ENCODE measurements at regions not wholly inside any gene's neighbourhood (a gene's known extent, or its start where the extent isn't known, plus 50 kb on each side); places are given as distances from the start of the nearest gene placed in this dataset.

- Histone ChIP-seq H2AFZ (ENCODE audit: insufficient read depth, low read depth, low read length, poor library complexity, severe bottlenecking) (no peak overlapping the region), H3K27ac (ENCODE audit: low read depth in 1 of 2, low read length in 2 of 2) (no peak overlapping the region), H3K36me3 (replicated peaks in 1 of 2; ENCODE audit: control insufficient read depth in 1 of 2, insufficient read depth in 2 of 2, low read length in 2 of 2) (no peaks in the 10 kb centered on the region), H4K20me1 (ENCODE audit: insufficient read depth, low read length) (no peaks in the 10 kb centered on the region), H3K4me2 (replicated peaks; ENCODE audit: extremely low read depth, low read length, poor library complexity, severe bottlenecking) (no peak overlapping the region), H3K4me1 (ENCODE audit: control insufficient read depth in 1 of 2, insufficient read depth in 2 of 2, low read length in 2 of 2) (no peaks in the 10 kb centered on the region), H3K9me3 (replicated peaks in 1 of 2; ENCODE audit: control insufficient read depth in 1 of 2, insufficient read depth in 1 of 2, low read length in 2 of 2) (no peaks in the 10 kb centered on the region), H3K4me3 (replicated peaks in 1 of 3; ENCODE audit: low read depth in 2 of 3, low read length in 3 of 3) (no peak overlapping the region), H3K79me2 (ENCODE audit: insufficient read depth, low read length) (no peaks in the 10 kb centered on the region), H3K27me3 (ENCODE audit: control insufficient read depth in 2 of 2, insufficient read depth in 2 of 2, low read length in 2 of 2) (peaks cover 0 to 17% of the 10 kb centered on the region in 2 donors), H3K9ac (ENCODE audit: insufficient read depth, low read length, poor library complexity, severe bottlenecking) (no peak overlapping the region)
- intact Hi-C loops (cut with micrococcal nuclease): no loop called here
- peaks cover 0 to 7% (median 3%) of the 10 kb centered on the region in 7 donors for H3K9me3 Mint-ChIP-seq
- no peak overlapping the region for H3K27ac Mint-ChIP-seq
- H3K4me3 Mint-ChIP-seq: no peak overlapping the region
- H3K27me3 Mint-ChIP-seq (ENCODE audit: low read depth in 3 of 3): peaks cover 20 to 42% (median 28%) of the 10 kb centered on the region in 3 donors
- no peak for TF ChIP-seq CTCF (IDR thresholded peaks at IDR 0.05)
- whole genome bisulfite sequencing (ENCODE audit: insufficient coverage): 83% methylated on average over 2 of the region's 4 CpGs
- H3K4me1 Mint-ChIP-seq: no peaks in the 10 kb centered on the region
- no peak for DNase-seq
- H3K36me3 Mint-ChIP-seq: no peaks in the 10 kb centered on the region
These were observed 63.5 kb upstream of the ADPGK start for GRCh38 chr15:72847033-72847432.

- H3K9me3 Mint-ChIP-seq: peaks cover 0 to 7% (median 3%) of the 10 kb centered on the region in 7 donors
- no peak for DNase-seq
- Histone ChIP-seq H4K20me1 (ENCODE audit: insufficient read depth, low read length) (no peaks in the 10 kb centered on the region), H3K27me3 (ENCODE audit: control insufficient read depth in 2 of 2, insufficient read depth in 2 of 2, low read length in 2 of 2) (peaks cover 0 to 17% of the 10 kb centered on the region in 2 donors), H3K4me3 (replicated peaks in 1 of 3; ENCODE audit: low read depth in 2 of 3, low read length in 3 of 3) (no peak overlapping the region), H3K4me2 (replicated peaks; ENCODE audit: extremely low read depth, low read length, poor library complexity, severe bottlenecking) (no peak overlapping the region), H2AFZ (ENCODE audit: insufficient read depth, low read depth, low read length, poor library complexity, severe bottlenecking) (no peak overlapping the region), H3K4me1 (ENCODE audit: control insufficient read depth in 1 of 2, insufficient read depth in 2 of 2, low read length in 2 of 2) (no peaks in the 10 kb centered on the region), H3K9ac (ENCODE audit: insufficient read depth, low read length, poor library complexity, severe bottlenecking) (no peak overlapping the region), H3K27ac (ENCODE audit: low read depth in 1 of 2, low read length in 2 of 2) (no peak overlapping the region), H3K36me3 (replicated peaks in 1 of 2; ENCODE audit: control insufficient read depth in 1 of 2, insufficient read depth in 2 of 2, low read length in 2 of 2) (no peaks in the 10 kb centered on the region), H3K79me2 (ENCODE audit: insufficient read depth, low read length) (no peaks in the 10 kb centered on the region), H3K9me3 (replicated peaks in 1 of 2; ENCODE audit: control insufficient read depth in 1 of 2, insufficient read depth in 1 of 2, low read length in 2 of 2) (no peaks in the 10 kb centered on the region)
- intact Hi-C loops (cut with micrococcal nuclease): no loop called here
- H3K4me3 Mint-ChIP-seq: peak overlapping the region in 1 of 2 donors; percentile 36
- no peak overlapping the region for H3K27ac Mint-ChIP-seq
- no peaks in the 10 kb centered on the region for H3K4me1 Mint-ChIP-seq
- H3K36me3 Mint-ChIP-seq: no peaks in the 10 kb centered on the region
- peaks cover 20 to 46% (median 28%) of the 10 kb centered on the region in 3 donors for H3K27me3 Mint-ChIP-seq (ENCODE audit: low read depth in 3 of 3)
- TF ChIP-seq CTCF (IDR thresholded peaks at IDR 0.05): no peak
These were observed 62.4 kb upstream of the ADPGK start for GRCh38 chr15:72845981-72846383.
